HG02885 (cell line): ENCODE measurements at regions not wholly inside any gene's neighbourhood (a gene's known extent, or its start where the extent isn't known, plus 50 kb on each side); places are given as distances from the start of the nearest gene placed in this dataset.

Source experiments
- ATAC-seq: cut with Tn5 transposase; IDR thresholded peaks from one replicate; pipeline ENCODE4 v1.9.1; 2021; ENCODE audit warnings: mild to moderate bottlenecking; ENCODE audit not compliant: unreplicated experiment, poor library complexity

GRCh38 chr2:151037434-151037833, 224.2 kb downstream of the RBM43 start:
- no peak for ATAC-seq

- no peak for ATAC-seq
Observed at GRCh38 chr2:151033271-151034248, 228.1 kb downstream of the RBM43 start.

GRCh38 chr2:151032741-151033191, 228.9 kb downstream of the RBM43 start:
- no peak for ATAC-seq

GRCh38 chr2:151030663-151031230, 230.9 kb downstream of the RBM43 start:
- no peak for ATAC-seq

- peak; percentile 44 for ATAC-seq
Observed at GRCh38 chr2:151029406-151030157, 232.1 kb downstream of the RBM43 start.

- ATAC-seq: no peak
Observed at GRCh38 chr2:151028691-151029176, 232.9 kb downstream of the RBM43 start.

- ATAC-seq: no peak
Observed at GRCh38 chr2:151027151-151027550, 234.5 kb downstream of the RBM43 start.

GRCh38 chr2:151025816-151026215, 235.8 kb downstream of the RBM43 start:
- no peak for ATAC-seq

GRCh38 chr2:151024696-151025251, 236.9 kb downstream of the RBM43 start:
- no peak for ATAC-seq

- no peak for ATAC-seq
Observed at GRCh38 chr2:151021747-151022452, 239.8 kb downstream of the RBM43 start.

GRCh38 chr2:151020411-151020810, 241.3 kb downstream of the RBM43 start:
- ATAC-seq: peak; percentile 97

- ATAC-seq: no peak
Observed at GRCh38 chr2:151009437-151010175, 252.1 kb downstream of the RBM43 start.

GRCh38 chr2:151007365-151007764, 254.3 kb downstream of the RBM43 start:
- ATAC-seq: no peak

GRCh38 chr2:151002959-151003600, 258.6 kb downstream of the RBM43 start:
- no peak for ATAC-seq

GRCh38 chr2:150997702-150998440, 263.8 kb downstream of the RBM43 start:
- no peak for ATAC-seq

- ATAC-seq: no peak
Observed at GRCh38 chr2:150997066-150997465, 264.6 kb downstream of the RBM43 start.

- ATAC-seq: no peak
Observed at GRCh38 chr2:150994076-150994475, 267.6 kb downstream of the RBM43 start.

- ATAC-seq: no peak
Observed at GRCh38 chr2:150989969-150990368, 271.7 kb downstream of the RBM43 start.
